Globus pallidus (tissue), 1 donor: ENCODE measurements at regions not wholly inside any gene's neighbourhood (a gene's known extent, or its start where the extent isn't known, plus 50 kb on each side); places are given as distances from the start of the nearest gene placed in this dataset.
"Not testable (repeated sequence)": the region's sequence is repeated elsewhere in the genome, so short reads cannot be mapped to it uniquely, and the experiment has no call there.

ENCODE experiments used
- DNase-seq: peaks from one replicate; pipeline ENCODE4 v3.0.0-alpha.2; 2015; ENCODE audit warnings: low spot score

DNA sequence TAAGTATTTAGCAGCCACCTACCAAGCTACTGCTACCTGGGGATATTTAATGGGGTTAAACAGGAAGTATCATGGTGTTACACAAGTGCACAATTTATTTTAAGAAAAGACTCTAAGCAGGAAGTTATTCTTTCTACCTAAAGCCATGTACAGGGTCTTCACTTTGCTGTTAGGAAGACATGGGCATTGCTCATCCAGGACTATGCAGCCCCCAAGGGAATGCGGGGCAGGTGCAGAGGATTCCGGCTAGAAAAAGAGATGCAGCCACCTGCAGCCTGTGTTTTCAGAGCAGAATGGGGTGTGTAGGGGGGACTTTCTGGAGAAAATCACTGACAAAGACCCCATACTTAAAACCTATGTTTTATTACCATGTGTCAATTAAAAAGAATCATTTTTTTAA is 399.1 kb upstream of the NOX3 start:
- no peak for DNase-seq

DNA sequence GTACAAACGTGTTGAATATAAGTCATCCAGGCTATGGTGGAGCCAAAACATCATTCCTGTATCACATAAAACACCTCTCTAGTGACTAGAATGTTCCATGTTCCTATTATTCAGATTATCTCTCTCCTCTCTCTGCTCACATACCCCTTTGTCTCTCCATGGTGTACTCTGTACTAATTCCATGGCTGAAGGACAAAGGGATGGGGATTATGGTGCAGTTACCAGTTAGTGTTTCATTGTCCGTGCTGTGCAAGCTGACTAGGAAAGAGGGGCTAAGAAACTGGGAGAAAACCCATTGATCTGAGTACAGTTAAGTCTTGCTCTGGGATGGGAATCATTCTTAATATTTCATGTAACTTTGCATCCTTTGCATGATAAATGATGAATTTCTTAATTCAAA is 397.4 kb upstream of the NOX3 start:
- no peak for DNase-seq

DNA sequence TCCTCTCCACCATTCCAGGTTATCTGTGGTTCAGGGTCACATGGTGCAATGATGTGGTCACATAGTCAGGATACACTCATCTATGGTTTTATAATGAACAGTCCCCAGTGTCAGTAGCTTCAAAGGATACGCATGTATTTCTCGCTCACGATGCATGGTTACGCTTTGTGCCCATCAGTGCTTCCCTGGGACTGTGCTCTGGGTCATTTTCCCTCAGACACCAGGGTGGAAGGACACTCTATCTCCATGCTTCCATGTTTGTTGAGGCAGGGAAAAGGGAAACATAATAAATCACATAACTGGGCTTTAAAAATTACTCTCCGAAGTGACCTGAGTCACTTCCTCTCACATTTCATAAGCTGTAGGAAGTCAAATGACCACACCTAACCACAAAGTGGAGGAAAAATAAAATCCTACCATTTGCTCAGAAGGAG is 394.8 kb upstream of the NOX3 start:
- no peak for DNase-seq

DNA sequence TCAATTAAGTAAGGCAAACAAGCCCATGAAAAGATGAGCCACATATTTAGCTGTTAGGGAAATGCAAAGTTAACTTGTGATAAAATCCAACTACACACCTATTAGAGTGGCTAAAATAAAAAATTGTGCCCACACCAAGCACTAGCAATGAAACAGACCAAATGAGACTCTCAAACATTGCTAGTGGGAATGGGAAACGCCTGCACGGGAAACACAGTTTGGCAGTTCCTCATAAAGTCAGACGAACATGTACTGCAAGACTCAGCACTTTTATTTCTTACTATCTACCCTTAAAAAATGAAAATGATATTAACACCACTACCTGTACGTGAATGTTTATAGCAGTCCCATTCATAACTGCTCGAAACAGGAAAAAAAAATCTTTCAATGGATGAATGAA is 392.1 kb upstream of the NOX3 start:
- DNase-seq: no peak

DNA sequence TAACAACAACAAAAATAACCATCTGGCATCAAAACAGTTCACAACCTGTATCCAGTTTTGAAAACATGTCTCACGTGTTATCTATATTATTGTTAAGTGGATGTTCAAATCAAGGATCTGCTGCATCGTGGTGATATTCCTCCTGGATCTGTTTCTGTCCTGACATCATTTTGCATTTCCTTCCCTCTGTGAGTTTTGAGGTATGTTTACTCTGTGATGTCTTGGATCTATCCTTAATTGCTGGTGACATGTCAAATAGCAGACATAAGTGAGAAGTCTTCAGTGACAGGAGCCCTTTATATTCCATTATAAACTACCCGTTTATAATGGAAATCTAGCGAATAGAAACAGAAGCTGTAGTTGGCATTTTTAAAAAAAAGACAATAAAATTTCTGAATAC is 381.8 kb upstream of the NOX3 start:
- DNase-seq: no peak

DNA sequence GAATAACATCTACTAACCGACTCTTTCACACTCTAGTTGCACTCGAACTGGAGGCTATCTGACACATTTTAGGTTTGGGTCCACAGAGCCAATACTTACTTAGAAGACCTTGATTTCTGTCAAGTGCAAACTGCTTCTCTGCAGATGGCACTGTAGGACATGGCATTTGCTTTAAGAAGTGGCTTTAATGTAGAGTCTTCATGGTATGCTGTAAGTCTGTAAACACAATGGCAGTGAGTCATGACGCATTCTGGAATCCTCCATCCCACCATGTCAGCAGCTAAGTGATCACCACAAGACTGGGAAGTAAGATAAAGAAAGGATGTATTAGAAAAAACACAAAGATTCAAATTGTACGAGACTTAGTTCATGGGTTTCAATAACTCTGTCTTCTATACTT is 377.0 kb upstream of the NOX3 start:
- no peak for DNase-seq

DNA sequence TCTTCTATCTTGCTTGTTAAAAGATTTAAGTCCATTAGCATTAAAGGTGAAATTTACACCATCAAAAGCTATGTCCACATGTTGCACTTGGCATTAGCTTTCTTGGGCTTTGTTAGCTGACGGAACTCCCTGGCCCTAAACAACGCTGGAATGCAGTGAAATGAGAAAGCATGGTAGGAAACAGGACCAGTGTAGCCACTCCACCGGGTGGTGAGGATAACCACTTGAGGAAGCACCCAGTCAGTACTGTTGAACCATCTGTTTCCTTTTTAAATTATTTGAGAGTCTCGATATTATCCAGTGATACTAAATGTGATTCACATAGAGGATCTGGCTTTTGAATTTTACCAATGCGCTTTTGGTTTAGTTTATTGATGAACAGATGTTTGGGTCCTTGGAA is 374.9 kb upstream of the NOX3 start:
- no peak for DNase-seq

DNA sequence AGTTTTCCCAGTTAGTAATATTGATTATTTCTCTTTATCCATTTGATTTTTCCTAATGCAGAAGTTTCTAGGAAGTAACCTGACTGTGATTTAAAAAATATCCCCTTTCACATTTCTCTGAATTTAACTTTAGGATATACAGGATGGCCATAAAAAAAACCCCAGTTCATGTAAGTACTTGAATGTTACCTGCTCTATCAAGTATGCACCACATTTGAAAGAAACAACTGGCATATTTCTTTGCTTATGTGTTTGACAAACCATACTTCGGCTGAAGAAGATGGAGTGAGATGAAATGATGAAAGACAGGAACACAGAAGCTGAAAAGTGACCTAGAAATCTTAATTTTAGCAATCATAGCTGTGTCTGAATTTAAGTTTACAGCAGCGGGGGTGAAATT is 374.0 kb upstream of the NOX3 start:
- DNase-seq: no peak

DNA sequence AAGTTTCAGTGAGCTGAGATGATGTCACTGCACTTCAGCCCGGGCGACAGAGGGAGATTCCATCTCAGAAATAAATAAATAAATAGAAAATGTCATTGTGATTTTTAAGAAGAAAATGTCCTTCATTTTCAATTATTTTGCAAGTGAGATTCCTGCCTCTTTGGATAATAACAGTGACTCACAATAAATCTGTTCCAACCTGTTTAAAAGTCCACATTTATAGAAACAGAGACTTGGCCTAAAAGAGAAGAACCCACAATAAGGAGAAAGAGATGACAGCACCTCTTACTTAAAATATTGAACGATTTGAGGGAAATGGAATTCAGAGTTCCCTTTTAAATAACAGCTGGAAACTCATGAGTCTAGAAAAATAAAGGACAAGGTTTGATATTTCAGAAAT is 373.4 kb upstream of the NOX3 start:
- DNase-seq: no peak

DNA sequence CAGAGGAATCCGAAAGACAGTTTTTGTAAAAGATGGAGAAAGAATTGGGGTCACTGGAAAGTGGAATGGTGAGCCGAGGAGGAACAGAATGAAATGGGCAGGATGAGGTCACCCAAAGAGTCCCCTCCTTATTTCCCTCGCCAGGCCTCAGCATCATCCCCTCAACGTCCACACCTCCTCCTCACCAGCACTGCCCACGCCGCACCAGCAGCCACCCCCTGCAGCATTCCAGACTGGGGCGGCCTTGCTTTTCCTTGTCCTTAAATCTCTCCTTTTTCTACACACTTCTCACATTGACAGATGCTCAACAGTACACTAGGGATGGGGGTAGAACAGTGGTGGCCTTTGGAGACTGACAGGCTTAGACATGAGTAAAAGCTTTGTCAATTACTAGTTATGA is 363.1 kb upstream of the NOX3 start:
- no peak for DNase-seq

DNA sequence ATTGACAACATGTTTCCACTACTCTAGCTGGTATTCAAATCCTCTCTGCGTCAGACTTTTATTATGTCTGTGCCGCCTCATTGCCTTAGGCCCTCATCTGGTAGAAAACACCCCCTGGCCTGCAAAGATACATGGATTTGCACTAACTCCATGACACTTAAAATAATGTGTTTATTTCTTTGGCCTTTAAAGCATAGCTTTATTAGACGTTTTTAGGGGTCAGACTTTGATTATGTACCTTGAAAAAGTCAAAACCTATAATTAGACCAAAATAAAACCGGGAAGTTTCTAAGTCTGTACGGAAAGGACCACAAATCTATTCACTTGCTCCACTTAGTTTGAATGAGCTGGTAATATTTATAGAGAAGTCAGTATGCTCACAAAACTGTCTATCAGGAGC is 357.9 kb upstream of the NOX3 start:
- no peak for DNase-seq

DNA sequence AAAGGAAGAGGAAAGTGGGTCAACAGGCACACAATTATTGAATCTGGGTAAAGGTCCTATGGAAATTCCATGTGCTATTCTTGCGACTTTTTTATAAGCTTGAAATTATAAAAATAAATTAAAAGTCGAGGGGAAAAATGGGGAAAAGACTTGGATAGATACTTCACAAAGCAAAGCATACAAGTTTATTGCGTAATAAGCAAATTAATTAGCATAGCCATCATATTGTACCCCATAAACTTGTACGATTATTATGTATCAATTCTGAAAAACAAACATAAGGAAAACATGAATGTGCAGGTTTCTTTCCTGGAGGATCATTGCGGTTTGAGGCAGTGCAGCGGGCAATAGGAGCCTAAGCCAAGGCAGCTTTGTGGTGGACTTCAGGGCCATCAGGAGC is 351.6 kb upstream of the NOX3 start:
- DNase-seq: no peak

DNA sequence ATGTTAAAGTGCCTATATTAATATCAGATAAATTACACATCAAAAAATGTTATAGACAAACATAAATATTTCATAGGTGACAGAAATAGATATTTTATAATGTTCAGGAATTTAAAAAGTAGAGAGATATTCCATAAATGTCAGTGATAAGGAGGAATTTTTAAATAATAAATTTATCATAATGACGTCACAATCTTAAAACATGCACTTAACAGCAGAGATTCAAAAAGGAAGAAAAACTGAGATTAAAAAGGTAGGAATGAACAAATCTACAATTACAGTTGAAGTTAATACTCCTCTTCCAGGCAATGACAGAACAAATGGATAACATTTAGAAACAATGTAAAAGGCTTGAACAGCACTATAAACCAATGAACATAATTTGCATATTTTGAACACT is 345.4 kb upstream of the NOX3 start:
- no peak for DNase-seq

DNA sequence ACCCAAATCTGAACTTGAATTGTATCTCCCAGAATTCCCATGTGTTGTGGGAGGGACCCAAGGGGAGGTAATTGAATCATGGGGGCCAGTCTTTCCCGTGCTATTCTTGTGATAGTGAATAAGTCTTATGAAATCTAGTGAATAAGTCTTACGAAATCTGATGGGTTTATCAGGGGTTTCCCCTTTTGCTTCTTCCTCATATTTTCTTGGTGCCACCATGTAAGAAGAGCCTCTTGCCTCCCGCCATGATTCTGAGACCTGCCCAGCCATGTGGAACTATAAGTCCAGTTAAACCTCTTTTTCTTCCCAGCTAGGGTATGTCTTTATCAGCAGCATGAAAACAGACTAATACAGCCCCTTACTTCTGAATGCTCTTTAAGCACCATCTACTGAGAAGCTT is 343.2 kb upstream of the NOX3 start:
- not testable (repeated sequence) for DNase-seq

DNA sequence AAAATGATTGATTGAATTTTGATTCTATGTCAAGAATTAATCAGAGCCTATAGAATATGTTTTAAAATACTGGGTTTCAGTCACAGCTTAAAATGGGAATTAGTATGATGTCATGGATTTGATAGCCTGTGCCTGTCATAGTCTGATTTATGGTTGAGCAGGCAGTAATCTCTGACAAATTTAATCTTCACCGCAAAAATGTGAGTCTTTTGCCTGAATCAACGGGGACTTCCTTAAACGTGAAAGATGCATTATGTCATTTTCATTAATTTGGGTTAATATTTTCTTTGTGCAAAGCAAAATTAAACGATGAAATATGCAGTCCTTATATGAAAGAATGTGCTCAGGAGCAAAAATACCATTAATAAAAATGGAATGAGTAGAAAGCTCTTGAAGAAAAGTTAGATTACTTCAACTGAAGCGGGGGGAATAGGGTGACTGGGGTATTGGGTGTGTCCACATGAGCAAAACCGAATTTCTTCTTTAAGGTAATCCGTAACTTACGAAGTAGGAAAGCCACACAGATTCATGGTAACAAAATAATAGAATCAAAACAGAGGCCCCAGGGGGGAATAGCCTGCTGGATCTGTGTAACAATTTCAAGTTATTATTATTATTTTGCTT is 339.6 kb upstream of the NOX3 start:
- DNase-seq: no peak

DNA sequence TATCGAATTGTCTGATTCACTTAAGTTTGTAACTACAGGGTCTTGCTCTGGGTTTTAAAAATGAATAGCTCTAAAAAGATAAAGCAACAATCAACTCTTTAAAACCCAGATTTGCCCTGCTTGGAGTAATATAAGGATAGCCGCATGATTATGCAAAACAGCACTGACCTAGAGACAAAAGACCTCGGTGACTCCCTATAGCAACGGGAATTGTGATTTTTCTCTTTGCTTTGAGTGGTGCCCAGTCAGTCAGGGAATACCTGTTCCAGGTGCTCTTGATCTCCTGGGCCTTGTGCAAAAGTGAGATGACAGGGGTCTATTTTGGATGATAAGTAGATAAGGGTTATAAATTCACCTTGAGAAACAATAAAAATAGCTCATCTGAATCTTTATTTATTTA is 336.3 kb upstream of the NOX3 start:
- no peak for DNase-seq

DNA sequence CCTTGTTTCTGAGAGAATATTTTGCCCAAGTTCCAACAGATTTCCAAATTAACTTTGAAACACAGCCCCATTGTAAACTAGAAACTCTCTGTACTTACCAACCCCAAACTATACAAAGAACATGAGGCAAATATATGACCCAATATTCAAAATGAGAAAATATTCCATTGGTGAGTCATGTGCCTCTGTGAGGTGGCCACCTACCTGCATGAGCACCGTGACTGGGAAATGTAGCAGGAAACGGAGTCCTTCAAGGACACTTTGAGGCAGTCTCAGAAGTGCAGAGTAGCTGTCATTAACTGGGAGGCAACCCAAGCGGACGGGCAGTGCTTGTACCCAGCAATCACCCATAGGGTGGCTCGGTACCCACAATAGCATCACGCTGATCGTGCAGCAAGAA is 335.5 kb upstream of the NOX3 start:
- no peak for DNase-seq

DNA sequence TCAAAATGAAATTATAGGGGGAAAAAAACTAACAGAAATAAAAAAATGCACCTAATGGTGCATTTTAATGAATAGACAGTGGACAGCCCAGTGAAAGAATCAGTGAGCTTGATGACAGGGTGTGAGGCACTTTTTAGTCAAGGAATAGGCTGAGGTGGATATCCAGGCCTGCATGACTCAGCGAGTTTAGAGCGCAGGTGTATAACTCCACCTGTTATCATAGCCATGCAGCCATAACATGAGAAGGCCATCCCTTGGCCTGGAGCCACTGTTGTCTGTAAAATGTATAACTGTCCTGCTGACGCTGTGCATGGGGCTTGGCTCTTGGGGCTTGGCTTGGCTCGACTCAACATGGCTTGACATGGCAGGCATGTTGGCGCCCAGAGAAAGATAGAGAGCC is 331.5 kb upstream of the NOX3 start:
- DNase-seq: no peak

DNA sequence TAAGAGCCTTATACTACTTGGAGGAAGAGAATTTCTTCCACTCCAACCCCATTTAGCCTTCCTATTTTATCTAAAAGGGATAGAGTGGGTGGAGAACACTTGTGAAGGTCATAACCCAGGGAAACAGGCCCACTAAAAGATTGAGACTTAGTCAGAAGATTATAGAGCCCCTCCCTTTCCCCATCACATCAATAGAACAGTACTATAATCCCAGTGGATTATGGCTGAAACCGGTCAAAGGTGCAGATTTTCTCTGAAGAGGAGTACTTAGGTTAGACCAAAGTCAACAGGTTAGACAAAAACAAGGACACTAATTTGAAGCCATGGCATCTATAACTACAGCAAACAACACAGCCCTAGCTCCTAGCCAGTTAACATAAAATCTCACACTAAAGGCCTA is 330.9 kb upstream of the NOX3 start:
- DNase-seq: no peak

DNA sequence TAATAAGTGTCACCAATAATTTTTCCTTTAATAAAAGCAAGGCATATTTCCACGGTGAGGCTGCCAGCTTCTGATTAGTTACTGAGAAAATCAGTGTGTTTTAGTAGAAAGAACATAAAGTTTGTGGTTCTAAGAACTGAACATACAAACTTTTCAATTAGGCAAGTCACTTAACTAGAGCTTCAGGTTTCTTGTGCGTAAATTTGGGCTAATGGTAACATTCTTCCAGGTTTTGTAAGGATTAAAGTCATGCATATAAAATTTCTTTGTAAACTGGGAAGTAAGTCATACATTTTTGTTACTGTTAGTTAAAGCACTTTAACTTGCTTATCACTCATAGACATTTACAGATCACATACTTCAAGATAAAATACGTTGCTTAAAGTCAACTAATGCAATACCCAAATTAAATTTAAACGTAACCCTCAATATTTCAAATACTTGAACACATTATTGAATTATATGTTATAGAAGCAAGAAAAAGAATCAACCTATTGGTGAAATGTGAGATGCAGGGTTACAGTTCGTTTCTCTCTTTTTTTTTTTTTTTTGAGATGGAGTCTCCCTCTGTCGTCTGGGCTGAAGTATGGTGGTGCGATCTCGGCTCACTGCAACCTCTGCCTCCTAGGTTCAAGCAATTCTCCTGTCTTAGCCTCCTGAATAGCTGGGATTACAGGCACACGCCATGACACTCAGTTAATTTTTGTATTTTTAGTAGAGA is 327.3 kb upstream of the NOX3 start:
- DNase-seq: no peak

DNA sequence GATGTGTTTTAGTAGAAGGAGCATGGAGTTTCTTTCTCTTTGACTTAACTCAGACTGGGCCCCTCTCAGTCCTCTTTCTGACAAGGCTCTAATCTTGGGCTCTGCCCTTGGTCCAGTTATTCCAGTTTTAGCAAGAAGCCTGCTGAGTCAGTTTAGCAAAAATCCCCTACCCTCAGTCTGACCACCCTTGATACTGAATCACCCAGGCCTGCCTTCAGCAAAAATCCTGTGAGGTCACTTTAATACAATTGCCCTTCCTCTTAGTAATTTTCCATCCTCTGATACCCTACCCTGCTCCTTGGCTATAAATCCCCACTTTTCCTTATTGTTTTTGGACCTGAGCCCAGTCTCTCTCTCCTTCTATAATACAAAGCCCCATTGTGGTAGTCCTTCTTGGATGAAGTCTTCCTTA is 326.7 kb upstream of the NOX3 start:
- DNase-seq: no peak

DNA sequence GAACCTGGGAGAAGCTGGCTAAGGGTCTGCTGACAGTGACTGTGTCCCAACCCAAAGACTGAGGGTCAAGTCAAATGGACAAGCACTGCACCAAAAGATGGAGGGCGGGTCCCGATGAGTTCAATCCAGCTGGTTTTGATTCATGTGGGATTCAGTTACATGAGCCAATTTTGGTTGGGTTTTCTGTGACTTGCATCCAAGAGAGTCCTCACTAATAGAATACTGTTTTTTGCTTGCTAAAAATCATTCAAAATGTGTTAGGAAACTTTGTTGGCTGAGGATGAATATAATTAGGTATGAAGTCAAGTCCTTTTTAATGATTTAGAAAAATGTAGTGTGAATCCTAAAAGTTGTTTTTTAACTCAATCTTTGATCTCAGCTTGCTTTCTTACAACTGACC is 323.8 kb upstream of the NOX3 start:
- DNase-seq: no peak

DNA sequence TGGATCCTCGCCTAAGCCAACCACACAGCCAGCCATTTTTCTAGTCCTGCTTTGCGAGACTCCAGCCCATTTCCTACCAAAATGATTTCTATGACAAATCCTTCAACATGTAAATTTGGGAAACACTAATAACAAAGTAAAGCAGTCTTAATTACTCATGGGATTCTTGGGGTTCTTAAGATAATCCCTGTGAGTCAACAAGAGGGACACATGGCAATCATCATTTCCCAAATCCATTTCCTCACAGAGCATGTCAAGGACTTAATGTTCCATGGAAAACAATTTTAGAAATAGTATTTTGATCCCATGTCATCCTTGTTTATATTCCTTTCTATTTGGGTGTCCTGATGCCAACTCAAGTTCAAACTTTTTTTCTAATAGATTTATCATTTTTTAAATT is 322.7 kb upstream of the NOX3 start:
- no peak for DNase-seq

DNA sequence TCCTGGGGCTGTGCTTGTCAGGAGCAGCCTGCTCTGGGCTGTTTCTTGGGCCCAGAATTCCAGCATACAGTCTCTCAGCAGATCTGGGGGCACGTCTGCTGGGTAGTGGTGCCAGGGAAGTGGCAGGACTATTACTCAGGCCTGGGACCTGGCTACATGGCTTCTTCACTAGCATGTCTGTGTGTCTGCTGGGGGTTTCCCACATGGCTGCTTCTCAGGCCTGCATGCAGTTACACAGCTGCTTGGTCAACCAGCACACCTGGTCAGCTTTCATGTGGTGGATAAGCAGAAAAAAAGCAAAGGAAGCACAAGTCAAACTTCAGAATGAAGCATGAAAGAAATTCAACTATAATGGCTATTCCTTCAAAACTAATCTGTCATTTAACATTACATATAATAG is 316.2 kb upstream of the NOX3 start:
- DNase-seq: no peak
